Stimulated activated CD4-positive, alpha-beta T cell treated with anti-CD3 and anti-CD28 coated beads, Interleukin-2, amount 100 ng/mL, for 24 hours (primary cell): ENCODE measurements at regions not wholly inside any gene's neighbourhood (a gene's known extent, or its start where the extent isn't known, plus 50 kb on each side); places are given as distances from the start of the nearest gene placed in this dataset.

Experiments used
- DNase-seq, 2 donors: peaks; one replicate each; pipeline ENCODE4 v3.0.0-alpha.2; 2020

DNA sequence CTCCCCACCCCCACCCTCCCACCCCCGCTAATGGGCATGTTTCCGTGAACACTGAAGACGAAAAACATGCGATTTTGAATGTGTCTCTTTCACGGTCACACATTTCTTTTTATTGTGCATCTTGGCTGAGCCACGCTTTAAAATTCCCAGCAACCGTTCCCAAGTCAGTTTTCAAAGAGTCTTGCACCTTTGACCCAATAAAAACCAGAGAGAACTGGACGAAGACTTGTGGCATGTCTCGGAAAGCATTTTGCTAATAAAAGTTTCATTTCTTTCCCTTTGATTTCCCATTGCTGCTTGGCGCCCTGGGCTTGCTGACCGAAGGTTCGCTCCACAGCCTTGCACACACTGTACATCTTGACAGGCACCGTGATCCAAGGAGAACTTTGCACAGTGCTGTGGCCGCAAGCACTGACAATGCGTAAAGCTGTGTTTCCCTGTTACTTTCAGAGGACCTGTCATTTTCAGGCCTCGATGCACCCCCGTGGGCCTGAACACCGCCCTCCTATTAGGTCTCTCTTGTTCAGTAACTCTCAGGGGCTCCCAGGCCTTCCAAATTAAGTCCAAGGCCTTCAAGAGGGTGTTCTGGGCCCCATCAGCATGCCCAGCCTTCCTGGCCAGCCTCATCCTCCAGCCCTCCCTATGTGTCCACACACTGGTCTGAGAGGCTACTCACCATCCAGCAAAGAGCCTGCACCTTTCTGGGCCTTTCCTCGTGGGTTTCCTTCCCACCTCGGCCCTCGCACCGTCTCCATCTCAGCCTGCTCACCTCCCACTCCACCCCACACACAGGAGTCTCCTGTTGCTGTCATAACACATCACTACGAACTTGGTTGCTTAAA, 63.4 kb upstream of the DIO3 start:
- no peak for DNase-seq

DNA sequence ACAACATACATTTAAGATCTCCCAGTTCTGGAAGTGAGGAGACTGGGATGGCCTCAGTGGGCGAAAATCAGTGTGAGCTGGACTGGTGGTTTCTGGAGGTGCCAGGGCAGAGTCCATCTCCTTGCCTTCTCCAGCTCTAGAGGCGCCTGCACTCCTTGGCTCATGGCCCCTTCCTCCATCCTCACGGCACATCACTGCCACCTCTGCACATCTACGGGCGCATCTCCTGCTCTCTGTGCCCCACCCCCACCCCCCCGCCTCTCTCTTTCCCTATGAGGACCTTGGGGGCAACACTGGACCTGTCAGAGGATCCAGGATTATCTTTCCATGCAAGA, 62.8 kb upstream of the DIO3 start:
- no peak for DNase-seq

- no peak for DNase-seq
Observed at GRCh38 chr14:101499080-101499479, 62.2 kb upstream of the DIO3 start.

GRCh38 chr14:101499513-101499912, 61.8 kb upstream of the DIO3 start:
- DNase-seq = no peak

GRCh38 chr14:101500061-101500460, 61.2 kb upstream of the DIO3 start:
- DNase-seq = no peak

GRCh38 chr14:101500681-101501080, 60.6 kb upstream of the DIO3 start:
- DNase-seq = no peak

DNA sequence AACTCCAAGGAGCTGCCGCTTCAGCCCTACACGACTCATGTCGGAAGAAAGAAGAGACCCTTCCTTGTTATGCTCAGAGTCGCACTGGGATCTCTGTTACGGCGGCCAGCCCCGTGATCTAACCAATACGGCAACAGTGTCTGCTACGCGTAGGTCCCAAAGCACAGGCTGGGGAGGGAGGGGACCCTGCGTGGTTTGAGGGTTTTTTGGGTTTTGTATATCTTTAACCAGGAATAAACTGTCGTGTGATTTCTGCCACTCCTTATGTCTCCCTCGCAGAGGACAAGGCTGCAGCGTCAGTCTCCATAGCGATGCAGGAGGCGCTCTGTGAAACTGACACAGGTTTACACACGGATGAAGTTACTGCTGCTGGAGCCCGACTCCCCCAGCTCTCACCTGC, 60.0 kb upstream of the DIO3 start:
- no peak for DNase-seq

GRCh38 chr14:101501858-101502615, 59.3 kb upstream of the DIO3 start:
- no peak for DNase-seq

- DNase-seq = no peak
Observed at GRCh38 chr14:101502761-101503392, 58.4 kb upstream of the DIO3 start.

DNA sequence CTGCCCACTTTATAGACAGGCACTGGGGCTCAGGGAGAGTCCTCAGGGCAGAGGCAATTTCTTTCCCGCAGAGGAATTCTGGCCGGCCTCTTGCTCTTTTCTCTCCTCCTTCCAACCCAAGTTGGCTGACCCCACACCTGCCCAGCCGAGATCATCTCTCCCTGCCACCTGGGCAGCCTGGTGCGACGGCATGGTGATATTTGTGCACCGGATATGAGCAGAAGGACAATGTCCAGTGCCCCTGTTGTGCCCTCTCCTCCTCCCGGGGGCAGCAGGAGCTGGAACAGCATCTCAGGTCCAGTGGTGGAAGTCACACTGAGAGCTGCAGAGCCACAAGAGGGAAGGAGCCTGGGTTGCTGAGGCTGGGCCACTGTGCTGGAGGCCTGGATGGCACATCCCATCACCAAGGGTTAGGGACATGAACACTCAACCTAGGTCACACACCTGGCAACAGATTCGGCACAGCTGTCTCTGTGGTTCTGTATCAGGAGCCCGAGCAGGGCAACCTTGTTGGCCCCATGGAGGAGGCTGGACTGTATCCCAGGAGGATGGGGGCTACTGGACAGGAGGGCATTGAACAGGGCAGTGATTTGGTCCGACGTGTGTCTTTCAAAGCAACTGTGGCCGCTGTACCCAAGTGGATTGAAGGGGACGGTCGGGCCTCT, 57.7 kb upstream of the DIO3 start:
- no peak for DNase-seq

DNA sequence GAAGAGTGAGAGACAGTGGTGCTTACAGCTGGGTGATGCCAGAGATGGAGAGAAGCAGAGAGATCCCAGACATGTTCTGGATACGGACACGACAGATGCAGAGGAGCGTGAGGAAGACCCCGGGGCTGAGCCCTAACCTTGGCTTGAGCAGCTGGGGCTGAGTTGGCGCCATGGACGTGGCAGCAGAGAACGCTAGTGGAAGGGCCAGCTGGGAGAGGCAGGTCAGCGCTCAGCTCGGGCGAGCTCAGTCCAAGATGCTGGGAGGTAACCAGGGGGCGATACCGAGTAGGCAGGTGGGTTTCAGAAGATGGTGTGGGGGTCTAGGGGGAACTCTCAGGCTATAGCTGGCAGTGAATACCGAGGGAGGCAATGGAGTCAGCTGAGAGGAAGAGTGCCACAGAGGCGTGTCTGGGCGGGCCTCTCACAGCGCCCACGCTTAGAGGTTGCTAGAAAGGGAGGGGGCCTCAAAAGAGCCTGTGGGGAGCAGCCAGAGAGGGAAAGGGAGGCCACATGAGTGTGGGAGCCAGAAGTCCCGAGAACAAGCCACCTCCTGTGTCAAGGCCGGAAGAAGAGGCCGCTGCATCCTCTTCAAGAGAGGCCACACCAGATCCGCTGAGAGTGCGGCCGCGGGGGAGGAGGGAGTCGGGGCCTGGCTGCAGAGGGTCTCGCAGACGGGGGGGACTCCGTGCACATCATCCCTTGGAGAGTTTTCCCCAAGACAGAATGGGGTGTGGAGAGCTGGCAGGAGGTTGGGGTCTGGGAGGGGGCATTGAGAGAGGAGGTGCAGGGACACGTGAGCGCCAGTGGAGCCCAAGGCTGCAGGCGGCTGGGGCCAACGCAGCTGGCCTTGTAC, 57.0 kb upstream of the DIO3 start:
- DNase-seq = no peak

- DNase-seq = no peak
Observed at GRCh38 chr14:101505236-101505970, 55.9 kb upstream of the DIO3 start.

DNA sequence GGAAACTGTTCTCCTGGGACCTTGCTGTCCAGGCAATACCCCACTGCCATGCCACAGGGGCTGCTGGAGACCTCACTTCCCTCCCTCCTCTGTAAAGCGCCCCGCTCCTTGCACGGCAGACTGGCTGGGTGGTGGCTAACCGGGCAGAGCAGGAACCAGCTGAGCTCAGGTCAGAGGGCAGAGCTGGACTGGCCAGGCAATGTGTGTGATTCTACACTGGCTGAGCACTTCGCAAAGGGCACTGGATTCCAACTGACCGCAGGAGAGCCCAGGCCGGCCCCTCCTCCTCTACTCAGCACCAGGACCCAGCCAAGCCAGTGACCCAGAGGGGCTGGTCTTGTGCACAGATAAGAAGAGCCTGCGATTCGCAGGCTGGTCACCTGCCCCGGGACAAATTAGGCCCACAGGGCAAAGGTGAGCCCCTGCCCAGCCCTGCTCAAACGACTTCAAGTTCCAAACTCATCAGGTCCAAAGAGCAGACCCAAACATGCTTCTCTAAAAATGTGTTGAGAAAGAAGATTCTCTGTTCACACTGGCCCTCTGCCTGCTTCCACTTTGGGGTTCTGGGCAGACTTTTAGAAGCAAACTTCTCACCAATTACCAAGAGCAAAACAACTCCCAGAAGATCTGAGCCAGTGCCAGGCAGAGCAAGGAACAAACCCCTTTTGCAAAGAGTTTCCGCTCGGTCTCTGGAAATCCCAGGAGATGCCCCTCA, 54.9 kb upstream of the DIO3 start:
- DNase-seq = no peak

DNA sequence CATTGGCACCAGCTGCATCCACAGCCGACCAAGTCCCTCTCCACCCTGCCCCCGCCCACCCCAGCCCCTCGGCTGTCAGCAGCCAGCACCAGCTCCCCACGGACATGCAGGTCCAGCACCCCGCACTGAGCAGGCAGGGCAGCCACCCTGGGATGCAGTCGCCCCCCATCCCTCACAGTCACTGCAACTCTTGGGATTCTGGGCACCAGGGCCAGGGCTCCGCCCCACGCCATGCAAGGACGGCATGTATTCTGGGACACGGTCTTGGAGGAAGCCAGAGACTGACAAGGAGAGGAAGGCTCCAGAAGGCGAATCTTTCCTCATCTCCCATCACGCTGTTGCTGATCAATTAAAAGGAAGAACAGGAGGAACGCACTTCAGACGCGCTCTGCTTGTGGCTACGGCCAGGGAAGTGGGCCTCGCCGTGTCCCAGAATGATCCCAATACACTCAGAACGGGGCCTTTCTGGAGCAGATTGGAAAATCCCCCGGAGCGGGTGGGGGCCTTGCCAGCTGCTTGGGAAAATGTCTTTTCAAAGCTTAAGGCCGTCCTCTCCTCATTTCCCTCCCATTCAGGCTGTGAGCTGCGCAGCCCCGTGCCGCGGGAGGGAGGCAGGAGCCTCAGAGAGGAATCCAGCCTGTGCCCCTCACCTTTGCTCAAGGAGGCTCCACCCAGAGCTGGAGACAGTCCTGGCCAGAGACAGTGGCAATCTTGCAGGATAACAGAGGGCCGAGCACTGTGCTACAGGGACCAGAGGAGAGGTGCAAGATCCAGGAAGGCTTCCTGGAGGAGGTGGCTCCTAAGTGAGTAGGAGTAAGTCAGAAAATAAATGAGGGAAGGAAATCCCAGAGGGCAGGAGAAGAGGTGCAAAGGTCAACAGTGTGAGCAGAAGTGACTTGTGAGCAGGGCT, 54.1 kb upstream of the DIO3 start:
- DNase-seq = no peak

GRCh38 chr14:101507836-101508150, 53.5 kb upstream of the DIO3 start:
- DNase-seq = no peak

DNA sequence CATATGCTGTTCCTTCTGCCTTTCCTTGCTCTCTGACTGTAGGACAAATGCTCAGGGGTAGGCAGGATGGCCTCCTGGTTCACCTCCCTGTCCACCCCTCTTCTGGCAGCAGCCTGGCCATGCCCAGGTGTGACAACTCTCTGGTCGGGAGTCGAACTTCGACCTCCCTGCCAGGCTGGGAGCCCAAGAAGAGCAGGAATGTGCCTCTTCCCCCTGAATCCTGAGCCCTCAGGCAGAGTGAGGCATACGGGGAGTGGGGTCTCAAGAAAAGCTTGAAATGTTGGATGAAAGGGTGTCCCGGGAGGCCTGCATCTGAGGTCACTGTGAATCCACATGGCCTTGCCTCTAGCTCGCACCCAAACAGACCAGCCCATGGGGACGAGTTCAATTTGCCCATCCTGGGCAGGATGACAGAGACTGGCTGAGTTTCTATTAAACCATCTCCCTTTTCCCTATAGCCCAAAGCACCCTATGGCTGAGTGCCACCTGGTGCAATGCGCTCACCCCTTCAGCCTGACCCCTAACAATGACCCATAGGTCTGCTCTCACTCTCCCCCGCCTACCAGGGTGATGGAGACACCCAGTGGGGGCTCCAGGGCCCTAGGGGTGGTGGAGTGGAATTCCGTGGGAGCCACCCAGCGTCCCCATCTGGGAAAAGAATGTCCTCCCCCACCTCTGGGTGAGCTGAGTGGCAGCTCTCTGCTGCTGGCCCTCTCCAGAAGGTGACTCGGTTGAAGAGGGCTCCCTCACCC, 52.9 kb upstream of the DIO3 start:
- no peak for DNase-seq

DNA sequence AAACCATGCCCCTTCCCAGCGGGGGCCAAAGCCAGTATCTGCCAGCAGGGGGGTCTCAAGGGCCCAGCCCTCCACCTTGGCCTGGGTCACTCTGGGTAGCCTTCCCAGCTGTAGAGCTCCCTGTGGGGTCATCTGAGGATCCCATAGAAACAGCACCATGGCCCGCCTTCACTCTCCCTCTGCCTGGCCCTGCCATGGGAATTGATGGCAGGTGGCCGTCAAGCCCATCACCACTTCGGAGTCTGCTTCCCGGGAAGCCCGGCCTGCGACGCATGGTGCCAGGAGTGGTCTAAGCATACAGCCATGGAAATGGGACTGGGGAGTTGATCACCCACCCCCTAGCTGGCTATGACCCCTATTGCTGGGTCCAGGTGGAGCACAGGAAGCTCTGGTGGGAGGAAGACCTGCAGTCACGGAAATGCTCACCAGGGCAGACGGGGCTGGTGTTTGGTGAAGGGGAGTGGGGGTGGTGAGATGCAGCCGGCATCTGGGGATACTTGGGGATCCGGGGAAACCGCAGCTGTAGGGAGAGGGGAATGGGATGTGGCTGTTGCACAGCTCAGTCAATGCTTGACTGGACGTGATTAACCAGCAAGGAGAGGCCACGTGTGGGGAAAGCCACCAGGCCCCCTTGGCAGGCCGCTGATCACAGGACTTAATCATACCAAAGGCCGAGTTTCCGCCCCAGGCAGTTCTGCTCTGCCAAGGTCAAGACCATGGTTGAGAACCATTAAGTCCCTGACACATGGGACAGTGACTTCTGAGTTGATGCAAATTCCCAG, 52.2 kb upstream of the DIO3 start:
- DNase-seq = no peak

GRCh38 chr14:101509730-101510371, 51.4 kb upstream of the DIO3 start:
- DNase-seq = no peak
